ENCODE measurements at regions not wholly inside any gene's neighbourhood (a gene's known extent, or its start where the extent isn't known, plus 50 kb on each side); places are given as distances from the start of the nearest gene placed in this dataset.

DNA sequence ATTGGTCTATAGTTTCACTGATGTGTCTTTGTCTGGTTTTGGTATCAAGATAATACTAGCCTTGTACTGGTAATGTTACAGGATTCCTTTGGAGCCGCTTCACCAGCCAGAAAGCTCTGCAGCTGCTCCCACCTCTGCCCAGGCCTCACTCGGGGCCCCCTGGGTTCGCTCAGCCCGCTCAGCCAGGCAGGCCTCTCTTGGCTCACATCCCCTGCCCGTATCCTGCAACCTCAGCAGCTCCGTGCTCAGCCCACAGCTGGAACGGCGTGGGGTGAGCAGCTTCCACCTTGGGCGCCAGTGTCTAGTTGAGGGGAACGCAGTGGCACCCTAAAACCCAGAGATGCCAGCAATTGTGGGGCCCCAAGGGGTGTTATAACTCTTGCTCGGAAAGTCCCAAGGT lies 429.7 kb upstream of the ROBO2 start:
- no peaks in the 10 kb centered on the region for H3K9me2 ChIP-seq
- H4K20me1 ChIP-seq (ENCODE audit: insufficient read depth), result no peaks in the 10 kb centered on the region
- H3K4me3 ChIP-seq (ENCODE audit: low read depth in 2 of 2, low read length in 1 of 2), result no peak overlapping the region
- TF ChIP-seq, protein P1, sequence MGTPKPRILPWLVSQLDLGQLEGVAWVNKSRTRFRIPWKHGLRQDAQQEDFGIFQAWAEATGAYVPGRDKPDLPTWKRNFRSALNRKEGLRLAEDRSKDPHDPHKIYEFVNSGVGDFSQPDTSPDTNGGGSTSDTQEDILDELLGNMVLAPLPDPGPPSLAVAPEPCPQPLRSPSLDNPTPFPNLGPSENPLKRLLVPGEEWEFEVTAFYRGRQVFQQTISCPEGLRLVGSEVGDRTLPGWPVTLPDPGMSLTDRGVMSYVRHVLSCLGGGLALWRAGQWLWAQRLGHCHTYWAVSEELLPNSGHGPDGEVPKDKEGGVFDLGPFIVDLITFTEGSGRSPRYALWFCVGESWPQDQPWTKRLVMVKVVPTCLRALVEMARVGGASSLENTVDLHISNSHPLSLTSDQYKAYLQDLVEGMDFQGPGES (IDR thresholded peaks at IDR 0.05; ENCODE audit: low read depth, low read length), result no peak
- TF ChIP-seq EP300 (IDR thresholded peaks at IDR 0.05; ENCODE audit: borderline replicate concordance in 1 of 2, low read depth in 1 of 2, low read length in 1 of 2), result no peak
- TF ChIP-seq, protein P2, sequence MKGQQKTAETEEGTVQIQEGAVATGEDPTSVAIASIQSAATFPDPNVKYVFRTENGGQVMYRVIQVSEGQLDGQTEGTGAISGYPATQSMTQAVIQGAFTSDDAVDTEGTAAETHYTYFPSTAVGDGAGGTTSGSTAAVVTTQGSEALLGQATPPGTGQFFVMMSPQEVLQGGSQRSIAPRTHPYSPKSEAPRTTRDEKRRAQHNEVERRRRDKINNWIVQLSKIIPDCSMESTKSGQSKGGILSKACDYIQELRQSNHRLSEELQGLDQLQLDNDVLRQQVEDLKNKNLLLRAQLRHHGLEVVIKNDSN (IDR thresholded peaks at IDR 0.05; ENCODE audit: borderline replicate concordance, low read depth), result no peak
- no peak for TF ChIP-seq MXI1 (IDR thresholded peaks at IDR 0.05; ENCODE audit: low read depth, low read length)
- no peak for TF ChIP-seq CHD2 (IDR thresholded peaks at IDR 0.05; ENCODE audit: low read length, partially characterized antibody)
- TF ChIP-seq TCF12 (IDR thresholded peaks at IDR 0.05), result no peak
- TF ChIP-seq GATA2 (CRISPR knock-in tag; IDR thresholded peaks at IDR 0.05), result no peak
- no peak for TF ChIP-seq NRF1 (IDR thresholded peaks at IDR 0.05; ENCODE audit: low read depth, low read length)
- TF ChIP-seq TAF1 (IDR thresholded peaks at IDR 0.05; ENCODE audit: borderline replicate concordance, low read depth, low read length), result no peak
- no peak for TF ChIP-seq SMC3 (IDR thresholded peaks at IDR 0.05; ENCODE audit: low read depth, low read length)
- no peak for TF ChIP-seq TEAD4 (IDR thresholded peaks at IDR 0.05; ENCODE audit: borderline replicate concordance, insufficient read depth)
- no peak for TF ChIP-seq SIN3A (IDR thresholded peaks at IDR 0.05; ENCODE audit: borderline replicate concordance, low read depth, low read length)
- TF ChIP-seq GABPA (IDR thresholded peaks at IDR 0.05; ENCODE audit: low read depth), result no peak
- no peak for TF ChIP-seq JUND (IDR thresholded peaks at IDR 0.05)
- no peak for TF ChIP-seq ELF1 (IDR thresholded peaks at IDR 0.05)
- WGBS (ENCODE audit: low lambda C conversion rate), result 46% methylated on average over 8 of the region's 11 CpGs
- H3K27ac ChIP-seq (ENCODE audit: low read depth in 2 of 2, low read length in 1 of 2), result no peak overlapping the region
- H3K9me3 ChIP-seq, result no peaks in the 10 kb centered on the region
- H3K27me3 ChIP-seq (ENCODE audit: insufficient read depth), result no peaks in the 10 kb centered on the region
- H3K4me1 ChIP-seq (ENCODE audit: control insufficient read depth in 1 of 2, insufficient read depth in 2 of 2, low read depth in 1 of 2, low read length in 1 of 2), result no peaks in the 10 kb centered on the region
- POLR2A ChIA-PET, result no interaction called here
- CTCF ChIA-PET, result interaction anchor here (1.5 kb wide), 1 partner anchor 24 kb away, joined by 3 read pairs; no protein-coding TSS in a partner anchor
- H2AFZ ChIP-seq (ENCODE audit: low read depth), result no peak overlapping the region
- no peaks in the 10 kb centered on the region for H3K36me3 ChIP-seq (replicated peaks in 1 of 2; ENCODE audit: control insufficient read depth in 1 of 2, insufficient read depth in 2 of 2, low read length in 1 of 2)
- H3K9ac ChIP-seq, result no peak overlapping the region
- H3K79me2 ChIP-seq (ENCODE audit: insufficient read depth), result no peaks in the 10 kb centered on the region
- H3K4me2 ChIP-seq, result no peak overlapping the region
- H3F3A ChIP-seq (replicated peaks; ENCODE audit: insufficient read depth), result no peaks in the 10 kb centered on the region
- no peak for DNase-seq

DNA sequence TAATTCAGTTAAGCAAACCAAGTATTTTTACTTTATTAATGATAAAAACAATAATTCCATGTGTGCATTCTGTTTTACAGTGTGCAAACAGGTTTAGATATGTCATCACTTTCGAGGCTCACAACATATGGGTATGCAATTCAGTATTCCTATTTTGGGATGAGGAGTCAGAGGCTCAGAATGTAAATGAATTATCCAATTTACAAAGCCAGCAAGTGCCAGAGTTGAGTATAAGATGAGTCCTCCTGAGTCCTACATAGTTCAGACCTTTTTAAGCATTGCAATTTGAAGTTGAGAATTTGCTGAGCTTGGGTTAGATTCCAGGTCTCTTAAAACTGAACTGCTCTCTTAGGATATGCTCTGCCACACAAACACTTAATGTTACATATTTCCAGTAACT lies 424.2 kb upstream of the ROBO2 start:
- Histone ChIP-seq H3K4me1 (ENCODE audit: control insufficient read depth in 1 of 2, insufficient read depth in 2 of 2, low read depth in 1 of 2, low read length in 1 of 2) (no peaks in the 10 kb centered on the region), H3K36me3 (replicated peaks in 1 of 2; ENCODE audit: control insufficient read depth in 1 of 2, insufficient read depth in 2 of 2, low read length in 1 of 2) (no peaks in the 10 kb centered on the region), H3K9ac (no peak overlapping the region), H3K79me2 (ENCODE audit: insufficient read depth) (no peaks in the 10 kb centered on the region), H3K27me3 (ENCODE audit: insufficient read depth) (no peaks in the 10 kb centered on the region), H3K4me2 (no peak overlapping the region), H3K4me3 (ENCODE audit: low read depth in 2 of 2, low read length in 1 of 2) (no peak overlapping the region), H3F3A (replicated peaks; ENCODE audit: insufficient read depth) (no peaks in the 10 kb centered on the region), H3K9me2 (no peaks in the 10 kb centered on the region), H4K20me1 (ENCODE audit: insufficient read depth) (no peaks in the 10 kb centered on the region), H3K9me3 (no peaks in the 10 kb centered on the region), H3K27ac (ENCODE audit: low read depth in 2 of 2, low read length in 1 of 2) (no peak overlapping the region), H2AFZ (ENCODE audit: low read depth) (no peak overlapping the region)
- no peak for DNase-seq
- TF ChIP-seq, protein P1 (IDR thresholded peaks at IDR 0.05; ENCODE audit: low read depth, low read length), result no peak
- TF ChIP-seq, protein P3, sequence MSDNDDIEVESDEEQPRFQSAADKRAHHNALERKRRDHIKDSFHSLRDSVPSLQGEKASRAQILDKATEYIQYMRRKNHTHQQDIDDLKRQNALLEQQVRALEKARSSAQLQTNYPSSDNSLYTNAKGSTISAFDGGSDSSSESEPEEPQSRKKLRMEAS (IDR thresholded peaks at IDR 0.05; ENCODE audit: low read depth), result no peak
- no peak for TF ChIP-seq RAD21 (IDR thresholded peaks at IDR 0.05; ENCODE audit: low read length)
- TF ChIP-seq JUND (IDR thresholded peaks at IDR 0.05), result no peak
- no peak for TF ChIP-seq ELF1 (IDR thresholded peaks at IDR 0.05)
- TF ChIP-seq CHD2 (IDR thresholded peaks at IDR 0.05; ENCODE audit: low read length, partially characterized antibody), result no peak
- TF ChIP-seq RFX5 (IDR thresholded peaks at IDR 0.05; ENCODE audit: low read length), result no peak
- TF ChIP-seq, protein P4, sequence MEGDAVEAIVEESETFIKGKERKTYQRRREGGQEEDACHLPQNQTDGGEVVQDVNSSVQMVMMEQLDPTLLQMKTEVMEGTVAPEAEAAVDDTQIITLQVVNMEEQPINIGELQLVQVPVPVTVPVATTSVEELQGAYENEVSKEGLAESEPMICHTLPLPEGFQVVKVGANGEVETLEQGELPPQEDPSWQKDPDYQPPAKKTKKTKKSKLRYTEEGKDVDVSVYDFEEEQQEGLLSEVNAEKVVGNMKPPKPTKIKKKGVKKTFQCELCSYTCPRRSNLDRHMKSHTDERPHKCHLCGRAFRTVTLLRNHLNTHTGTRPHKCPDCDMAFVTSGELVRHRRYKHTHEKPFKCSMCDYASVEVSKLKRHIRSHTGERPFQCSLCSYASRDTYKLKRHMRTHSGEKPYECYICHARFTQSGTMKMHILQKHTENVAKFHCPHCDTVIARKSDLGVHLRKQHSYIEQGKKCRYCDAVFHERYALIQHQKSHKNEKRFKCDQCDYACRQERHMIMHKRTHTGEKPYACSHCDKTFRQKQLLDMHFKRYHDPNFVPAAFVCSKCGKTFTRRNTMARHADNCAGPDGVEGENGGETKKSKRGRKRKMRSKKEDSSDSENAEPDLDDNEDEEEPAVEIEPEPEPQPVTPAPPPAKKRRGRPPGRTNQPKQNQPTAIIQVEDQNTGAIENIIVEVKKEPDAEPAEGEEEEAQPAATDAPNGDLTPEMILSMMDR (IDR thresholded peaks at IDR 0.05), result no peak
- ChIA-PET POLR2A (no interaction called here), CTCF (interaction anchor here (0.8 to 1.6 kb wide), 3 partner anchors 11 to 23 kb away, joined by 3 read pairs; no protein-coding TSS in a partner anchor)
- 21% methylated on average over 1 of the region's 1 CpG for WGBS (ENCODE audit: low lambda C conversion rate)
